Upper lobe of left lung (tissue), 4 donors: ENCODE measurements at regions not wholly inside any gene's neighbourhood (a gene's known extent, or its start where the extent isn't known, plus 50 kb on each side); places are given as distances from the start of the nearest gene placed in this dataset.

Experiments used
- CTCF ChIP-seq, 6 experiments: fragments of 450-650 bp in 4 of 6; fragments of 200-600 bp in 2 of 6; sonication (generic) in 2 of 6; IDR thresholded peaks; one replicate each; pipeline ENCODE4 v1.5.1; 2016 to 2019; ENCODE audit warnings: antibody characterized with exemption in 6 of 6
- EP300 ChIP-seq, 4 donors: sonication (generic); formaldehyde crosslinking; IDR thresholded peaks; one replicate each; pipeline ENCODE4 v1.5.1; 2017; ENCODE audit warnings: antibody characterized with exemption in 4 of 4, control low read depth in 2 of 4
- POLR2A ChIP-seq, 4 donors: fragments of 450-650 bp; IDR thresholded peaks; one replicate each; pipeline ENCODE4 v1.5.1; 2016 to 2017; ENCODE audit warnings: antibody characterized with exemption in 4 of 4, mild to moderate bottlenecking in 2 of 4
- POLR2AphosphoS5 ChIP-seq, 2 donors: sonication (generic); formaldehyde crosslinking; IDR thresholded peaks; one replicate each; pipeline ENCODE4 v1.5.1; 2017; ENCODE audit warnings: antibody characterized with exemption in 2 of 2

DNA sequence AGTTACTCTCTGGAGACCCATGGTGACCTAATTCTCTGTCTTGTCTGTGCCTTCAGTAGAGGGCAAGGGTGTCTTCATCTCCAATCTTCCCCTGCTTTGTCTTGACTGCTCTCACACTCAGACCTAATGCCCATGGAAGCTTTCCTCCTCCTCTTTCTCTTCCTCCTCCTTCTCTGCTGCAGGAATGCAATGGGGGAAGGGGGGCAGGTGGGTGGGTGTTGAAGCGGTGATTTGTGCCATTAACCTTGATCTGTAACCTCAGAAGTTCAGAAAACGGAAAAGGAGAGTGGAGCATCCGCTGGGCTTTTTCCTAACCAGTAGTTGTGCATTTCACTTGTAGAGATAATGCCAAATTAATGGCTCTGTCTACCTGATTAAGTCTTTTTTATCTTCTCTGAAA lies 172.3 kb upstream of the CDH11 start:
- TF ChIP-seq CTCF (IDR thresholded peaks at IDR 0.05), result no peak
- no peak for TF ChIP-seq EP300 (IDR thresholded peaks at IDR 0.05)
- TF ChIP-seq POLR2A (IDR thresholded peaks at IDR 0.05), result no peak
- TF ChIP-seq POLR2AphosphoS5 (IDR thresholded peaks at IDR 0.05), result no peak
